HCT116 (cell line): ENCODE measurements at regions not wholly inside any gene's neighbourhood (a gene's known extent, or its start where the extent isn't known, plus 50 kb on each side); places are given as distances from the start of the nearest gene placed in this dataset.

Experiments
- ATAC-seq: fragments of 200-7000 bp; cut with Tn5 transposase; 2 replicates; pipeline ENCODE4 v1.9.1; 2020; ENCODE audit warnings: mild to moderate bottlenecking, moderate library complexity
- BruUV-seq: library from RNA; stranded (reverse); fragments of 400-500 nt; replicated peaks from 2 replicates; lab custom pipeline; 2021; lab: Mats Ljungman, UMichigan
- CTCF ChIA-PET: fragments of 300-600 bp; sonication (Branson Sonifier 250); formaldehyde crosslinking; loops from one replicate; lab custom pipeline; 2021; ENCODE audit warnings: antibody characterized with exemption; lab: Charles Lee
- POLR2A ChIA-PET: fragments of 300-600, 350-600 bp; sonication (Branson Sonifier 250); formaldehyde crosslinking; loops from one replicate; lab custom pipeline; 2021; ENCODE audit warnings: antibody characterized with exemption; lab: Charles Lee
- RAD21 ChIA-PET, 2 experiments: fragments of 300-600 bp; sonication (Branson Sonifier 250); formaldehyde crosslinking; loops; one replicate each; lab custom pipeline; 2023; ENCODE audit warnings: low total read pairs in 2 of 2; ENCODE audit not compliant: uncharacterized antibody in 2 of 2, unreplicated experiment in 2 of 2, low non-redundant PET in 1 of 2; lab: Charles Lee
- DNase-seq: peaks from one replicate; pipeline ENCODE4 v3.0.0-alpha.2; 2010; ENCODE audit warnings: low read depth, low spot score
- H2AFZ ChIP-seq: fragments of 200-600 bp; shearing (Covaris generic), sonication (generic); 2 replicates; pipeline ENCODE4 v1.6.1; 2017; ENCODE audit warnings: low read depth, mixed run types, mixed read lengths, antibody characterized with exemption, low read length; ENCODE audit not compliant: poor library complexity, severe bottlenecking
- H3K27ac ChIP-seq: 2 replicates; pipeline ENCODE4 v1.5.1; 2012; ENCODE audit warnings: low read depth, low read length
- H3K27me3 ChIP-seq: fragments of 200-600 bp; sonication (generic); 2 replicates; pipeline ENCODE4 v1.6.1; 2016; ENCODE audit warnings: mixed run types, low read length, mixed read lengths; ENCODE audit not compliant: insufficient read depth
- H3K36me3 ChIP-seq, 2 experiments: fragments of 200-500 bp in 1 of 2; fragments of 200-600 bp in 1 of 2; sonication (Bioruptor generic) in 1 of 2; sonication (generic) in 1 of 2; 2 replicates each; pipeline versions ENCODE4 v1.5.1 to v1.6.1; 2014 to 2016; ENCODE audit warnings: low read length in 2 of 2, inconsistent platforms in 1 of 2, mixed read lengths in 1 of 2, mixed run types in 1 of 2; ENCODE audit not compliant: insufficient read depth in 2 of 2, control insufficient read depth in 1 of 2
- H3K4me1 ChIP-seq, 2 experiments: fragments of 200-600 bp in 1 of 2; sonication (generic) in 1 of 2; 2 replicates each; pipeline versions ENCODE4 v1.5.1 to v1.6.1; 2012 to 2017; ENCODE audit warnings: low read length in 2 of 2, inconsistent platforms in 1 of 2, mild to moderate bottlenecking in 1 of 2, mixed read lengths in 1 of 2, mixed run types in 1 of 2, moderate library complexity in 1 of 2; ENCODE audit not compliant: insufficient read depth in 2 of 2, control insufficient read depth in 1 of 2
- H3K4me2 ChIP-seq: fragments of 200-600 bp; sonication (generic); 2 replicates; pipeline ENCODE4 v1.6.1; 2017; ENCODE audit warnings: mixed run types, low read length, mixed read lengths
- H3K4me3 ChIP-seq, 2 experiments: fragments of 200-600 bp in 1 of 2; sonication (generic) in 1 of 2; replicated peaks in 1 of 2; 2 replicates each; pipeline ENCODE4 v1.5.1; 2011 to 2016; ENCODE audit warnings: low read length in 2 of 2, control low read depth in 1 of 2, low read depth in 1 of 2, mild to moderate bottlenecking in 1 of 2, mixed read lengths in 1 of 2, mixed run types in 1 of 2
- H3K79me2 ChIP-seq: fragments of 200-600 bp; sonication (generic); 2 replicates; pipeline ENCODE4 v1.6.1; 2017; ENCODE audit warnings: mild to moderate bottlenecking, mixed run types, low read length, moderate library complexity, mixed read lengths; ENCODE audit not compliant: insufficient read depth
- H3K9ac ChIP-seq: fragments of 200-600 bp; sonication (generic); 2 replicates; pipeline ENCODE4 v1.6.1; 2016; ENCODE audit warnings: low read length, mixed read lengths
- H3K9me2 ChIP-seq: fragments of 200-600 bp; sonication (generic), shearing (Covaris generic); 2 replicates; pipeline ENCODE4 v1.6.1; 2017; ENCODE audit warnings: mixed run types, mild to moderate bottlenecking, moderate library complexity; ENCODE audit not compliant: insufficient read depth
- H3K9me3 ChIP-seq, 2 experiments: fragments of 200-500 bp in 1 of 2; fragments of 200-600 bp in 1 of 2; sonication (Bioruptor generic) in 1 of 2; sonication (generic) in 1 of 2; 2 replicates each; pipeline ENCODE4 v1.6.1; 2014 to 2017; ENCODE audit warnings: low read length in 2 of 2, mixed read lengths in 2 of 2, inconsistent platforms in 1 of 2, low read depth in 1 of 2, mild to moderate bottlenecking in 1 of 2, mixed run types in 1 of 2, moderate library complexity in 1 of 2; ENCODE audit not compliant: control insufficient read depth in 1 of 2, insufficient read depth in 1 of 2
- H4K20me1 ChIP-seq: fragments of 200-600 bp; sonication (generic), shearing (Covaris generic); 2 replicates; pipeline ENCODE4 v1.6.1; 2017; ENCODE audit warnings: mixed run types, mild to moderate bottlenecking, moderate library complexity; ENCODE audit not compliant: insufficient read depth
- ELF1 ChIP-seq: IDR thresholded peaks from 2 replicates; pipeline ENCODE4 v1.6.1; 2012; ENCODE audit warnings: low read depth, borderline replicate concordance
- EZH2 ChIP-seq: fragments of 200-600 bp; sonication (generic); IDR thresholded peaks from 2 replicates; pipeline ENCODE4 v1.6.1; 2017; ENCODE audit warnings: antibody characterized with exemption, mixed run types
- EZH2phosphoT487 ChIP-seq: fragments of 200-600 bp; IDR thresholded peaks from 2 replicates; pipeline ENCODE4 v1.6.1; 2018; ENCODE audit warnings: antibody characterized with exemption, borderline replicate concordance
- FOSL1 ChIP-seq: IDR thresholded peaks from 2 replicates; pipeline ENCODE4 v1.6.1; 2012; ENCODE audit warnings: low read depth
- POLR2A ChIP-seq: IDR thresholded peaks from 2 replicates; pipeline ENCODE4 v1.7.0; 2011; ENCODE audit warnings: borderline replicate concordance; ENCODE audit not compliant: insufficient read depth, insufficient read length; ENCODE audit errors: extremely low read depth
- SP1 ChIP-seq: IDR thresholded peaks from 2 replicates; pipeline ENCODE4 v1.6.1; 2012; ENCODE audit warnings: low read depth
- SRF ChIP-seq: IDR thresholded peaks from 2 replicates; pipeline ENCODE4 v1.6.1; 2012; ENCODE audit warnings: low read depth
- YY1 ChIP-seq: IDR thresholded peaks from 2 replicates; pipeline ENCODE4 v1.6.1; 2011; ENCODE audit warnings: low read length, low read depth, moderate library complexity, mild to moderate bottlenecking; ENCODE audit not compliant: insufficient replicate concordance; ENCODE audit errors: extremely low read depth
- ZFX ChIP-seq: fragments of 450-650 bp; IDR thresholded peaks from 2 replicates; pipeline ENCODE4 v1.6.1; 2017
- ZNF274 ChIP-seq: fragments of 200-500 bp; sonication (Bioruptor generic); IDR thresholded peaks from 2 replicates; pipeline ENCODE4 v1.6.1; 2014; ENCODE audit warnings: mild to moderate bottlenecking, low read depth, low read length, inconsistent platforms
- intact Hi-C: fragments of 100-400 bp; cut with micrococcal nuclease; formaldehyde crosslinking; loops from 2 replicates; pipeline ENCODE4 v1.10.0; 2022
- TF ChIP-seq, protein P1 (sequence below), 3 experiments: fragments of 200-600 bp in 1 of 3; sonication (generic) in 1 of 3; IDR thresholded peaks in 2 of 3; conservative IDR thresholded peaks in 1 of 3; 2 replicates each; pipeline ENCODE4 v1.5.1; 2012 to 2017; ENCODE audit warnings: low read depth in 2 of 3, low read length in 2 of 3, antibody characterized with exemption in 1 of 3, borderline replicate concordance in 1 of 3, control low read depth in 1 of 3, mild to moderate bottlenecking in 1 of 3, mixed read lengths in 1 of 3, mixed run types in 1 of 3, moderate library complexity in 1 of 3; ENCODE audit not compliant: insufficient read depth in 1 of 3

DNA sequence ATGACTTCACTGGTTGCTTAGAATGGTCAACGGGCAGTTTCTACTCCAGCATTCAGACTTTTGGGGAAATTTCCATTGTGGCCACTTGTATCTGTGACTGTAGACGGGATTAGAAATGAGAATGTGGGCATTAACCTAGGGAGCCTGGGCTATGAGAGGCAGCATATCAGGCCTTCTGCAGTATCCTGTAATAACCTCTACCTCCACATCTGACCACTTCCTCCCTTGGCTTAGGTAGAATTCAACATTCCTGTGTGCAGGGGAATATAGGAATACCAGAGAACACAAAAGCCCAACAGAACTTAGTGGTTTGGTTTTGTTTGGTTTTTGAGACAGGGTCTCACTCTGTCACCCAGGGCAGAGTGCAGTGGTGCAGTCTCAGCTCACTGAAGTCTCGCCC is 76.4 kb upstream of the HOXC13 start:
- no peak for DNase-seq
- Histone ChIP-seq H2AFZ (no peak overlapping the region), H3K79me2 (no peaks in the 10 kb centered on the region), H3K4me1 (peaks cover 0 to 14% of the 10 kb centered on the region in 2 experiments; a peak in 3 of 4 replicates), H3K36me3 (no peaks in the 10 kb centered on the region), H3K27ac (no peak overlapping the region), H4K20me1 (no peaks in the 10 kb centered on the region), H3K9me3 (no peaks in the 10 kb centered on the region), H3K9ac (no peak overlapping the region), H3K4me2 (no peak overlapping the region), H3K9me2 (no peaks in the 10 kb centered on the region), H3K4me3 (no peak overlapping the region), H3K27me3 (no peaks in the 10 kb centered on the region)
- intact Hi-C loops: no loop called here
- RAD21 ChIA-PET: no interaction called here
- TF ChIP-seq EZH2 (no peak), ZNF274 (no peak), EZH2phosphoT487 (no peak), SRF (no peak), ELF1 (no peak)
- POLR2A ChIA-PET: no interaction called here
- no peak for ATAC-seq
- no TSS peak for BruUV-seq
- CTCF ChIA-PET: no interaction called here

DNA sequence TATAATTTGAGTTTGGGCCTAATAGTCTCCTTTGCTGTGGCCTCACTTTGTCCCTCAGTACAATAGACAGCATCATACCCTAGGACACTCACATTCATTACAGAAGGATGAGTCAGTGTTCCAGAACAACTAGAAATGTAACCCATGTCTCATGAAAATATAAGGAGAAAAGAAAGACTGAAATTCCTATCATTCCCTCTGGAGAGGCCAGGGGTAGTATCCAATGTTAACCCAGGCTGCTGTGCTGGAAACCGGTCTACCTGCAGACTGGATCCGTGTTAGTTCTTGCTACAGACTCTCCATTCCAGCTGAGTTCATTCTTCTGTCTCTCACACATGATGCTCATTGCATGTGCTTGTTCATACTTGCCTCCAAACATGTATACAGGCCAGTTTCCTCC is 75.8 kb upstream of the HOXC13 start:
- Histone ChIP-seq H3K27me3 (no peaks in the 10 kb centered on the region), H3K36me3 (no peaks in the 10 kb centered on the region), H3K4me3 (no peak overlapping the region), H3K4me2 (no peak overlapping the region), H3K9me3 (no peaks in the 10 kb centered on the region), H3K79me2 (no peaks in the 10 kb centered on the region), H4K20me1 (no peaks in the 10 kb centered on the region), H3K9me2 (no peaks in the 10 kb centered on the region), H3K27ac (no peak overlapping the region), H2AFZ (no peak overlapping the region), H3K9ac (no peak overlapping the region), H3K4me1 (peaks cover 5 to 20% of the 10 kb centered on the region in 2 experiments)
- BruUV-seq: no TSS peak
- ChIA-PET CTCF (no interaction called here), RAD21 (no interaction called here), POLR2A (no interaction called here)
- TF ChIP-seq ZFX (no peak), POLR2A (no peak), SP1 (no peak), YY1 (no peak), ELF1 (no peak), EZH2phosphoT487 (no peak), FOSL1 (no peak)
- TF ChIP-seq, protein P1, sequence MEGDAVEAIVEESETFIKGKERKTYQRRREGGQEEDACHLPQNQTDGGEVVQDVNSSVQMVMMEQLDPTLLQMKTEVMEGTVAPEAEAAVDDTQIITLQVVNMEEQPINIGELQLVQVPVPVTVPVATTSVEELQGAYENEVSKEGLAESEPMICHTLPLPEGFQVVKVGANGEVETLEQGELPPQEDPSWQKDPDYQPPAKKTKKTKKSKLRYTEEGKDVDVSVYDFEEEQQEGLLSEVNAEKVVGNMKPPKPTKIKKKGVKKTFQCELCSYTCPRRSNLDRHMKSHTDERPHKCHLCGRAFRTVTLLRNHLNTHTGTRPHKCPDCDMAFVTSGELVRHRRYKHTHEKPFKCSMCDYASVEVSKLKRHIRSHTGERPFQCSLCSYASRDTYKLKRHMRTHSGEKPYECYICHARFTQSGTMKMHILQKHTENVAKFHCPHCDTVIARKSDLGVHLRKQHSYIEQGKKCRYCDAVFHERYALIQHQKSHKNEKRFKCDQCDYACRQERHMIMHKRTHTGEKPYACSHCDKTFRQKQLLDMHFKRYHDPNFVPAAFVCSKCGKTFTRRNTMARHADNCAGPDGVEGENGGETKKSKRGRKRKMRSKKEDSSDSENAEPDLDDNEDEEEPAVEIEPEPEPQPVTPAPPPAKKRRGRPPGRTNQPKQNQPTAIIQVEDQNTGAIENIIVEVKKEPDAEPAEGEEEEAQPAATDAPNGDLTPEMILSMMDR (IDR thresholded peaks at IDR 0.05 in 2 of 3, conservative IDR thresholded peaks at IDR 0.05 in 1 of 3; ENCODE audit: borderline replicate concordance in 1 of 3, insufficient read depth in 1 of 3, low read depth in 2 of 3, low read length in 2 of 3): no peak
- no peak for ATAC-seq
- intact Hi-C loops: no loop called here
- DNase-seq: no peak
